Nephron progenitor cell (in vitro differentiated cells): ENCODE measurements at regions not wholly inside any gene's neighbourhood (a gene's known extent, or its start where the extent isn't known, plus 50 kb on each side); places are given as distances from the start of the nearest gene placed in this dataset.

ENCODE experiments used
- DNase-seq: peaks from one replicate; pipeline ENCODE4 v3.0.0; 2021
- H3K27ac Mint-ChIP-seq: 2 replicates; pipeline ENCODE4 v1.8.0; 2021; ENCODE audit warnings: mild to moderate bottlenecking, moderate library complexity, mixed read lengths
- H3K27me3 Mint-ChIP-seq: 2 replicates; pipeline ENCODE4 v1.8.0; 2021; ENCODE audit warnings: mild to moderate bottlenecking, low read depth, mixed read lengths; ENCODE audit not compliant: poor library complexity
- H3K36me3 Mint-ChIP-seq: 2 replicates; pipeline ENCODE4 v1.8.0; 2021; ENCODE audit warnings: low read depth, mixed read lengths
- H3K4me1 Mint-ChIP-seq: 2 replicates; pipeline ENCODE4 v1.8.0; 2021; ENCODE audit warnings: mixed read lengths
- H3K4me3 Mint-ChIP-seq: 2 replicates; pipeline ENCODE4 v1.8.0; 2021; ENCODE audit warnings: mild to moderate bottlenecking, moderate library complexity, mixed read lengths
- H3K9me3 Mint-ChIP-seq: 2 replicates; pipeline ENCODE4 v1.8.0; 2021; ENCODE audit warnings: mild to moderate bottlenecking, moderate library complexity, mixed read lengths
- TF ChIP-seq, protein P1 (sequence below): fragments of 200-600 bp; sonication (generic); IDR thresholded peaks from 2 replicates; pipeline ENCODE4 v1.5.0; 2021; ENCODE audit warnings: antibody characterized with exemption

DNA sequence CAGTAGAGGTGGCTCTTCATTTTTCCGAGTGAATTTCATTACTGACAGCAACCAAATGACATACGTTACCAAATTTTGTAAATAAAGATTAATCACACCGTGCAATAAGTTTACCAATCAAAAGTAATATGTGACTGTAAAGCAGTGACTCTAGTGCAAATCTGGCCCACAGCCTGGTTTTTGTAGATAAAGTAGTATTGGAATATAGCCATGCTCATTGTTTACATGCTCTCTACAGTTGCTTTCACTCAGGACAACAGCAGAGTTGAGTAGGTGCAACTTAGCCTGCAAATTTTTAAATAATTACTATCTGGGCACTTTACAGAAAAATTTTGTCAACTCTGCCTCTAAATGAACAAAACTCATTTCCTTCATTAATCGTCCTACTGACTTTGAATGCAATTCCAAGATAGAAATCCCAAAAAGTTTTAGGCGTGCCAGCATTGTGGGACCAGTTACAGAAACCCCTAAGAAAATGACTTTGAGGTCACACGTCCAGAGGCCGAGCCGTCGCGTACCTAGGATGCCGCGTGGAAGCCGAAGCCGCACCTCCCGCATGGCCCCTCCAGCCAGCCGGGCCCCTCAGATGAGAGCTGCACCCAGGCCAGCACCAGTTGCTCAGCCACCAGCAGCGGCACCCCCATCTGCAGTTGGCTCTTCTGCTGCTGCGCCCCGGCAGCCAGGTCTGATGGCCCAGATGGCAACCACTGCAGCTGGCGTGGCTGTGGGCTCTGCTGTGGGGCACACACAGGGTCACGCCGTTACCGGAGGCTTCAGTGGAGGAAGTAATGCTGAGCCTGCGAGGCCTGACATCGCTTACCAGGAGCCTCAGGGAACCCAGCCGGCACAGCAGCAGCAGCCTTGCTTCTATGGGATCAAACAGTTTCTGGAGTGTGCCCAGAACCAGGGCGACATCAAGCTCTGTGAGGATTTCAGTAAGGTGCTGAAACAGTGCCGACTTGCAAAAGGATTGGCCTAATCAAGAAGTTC lies 180.7 kb upstream of the TLE4 start:
- Mint-ChIP-seq H3K36me3 (no peaks in the 10 kb centered on the region), H3K4me1 (peaks cover 43% of the 10 kb centered on the region), H3K27ac (no peak overlapping the region), H3K9me3 (peaks cover 4% of the 10 kb centered on the region), H3K27me3 (peaks cover 3% of the 10 kb centered on the region), H3K4me3 (no peak overlapping the region)
- TF ChIP-seq, protein P1, sequence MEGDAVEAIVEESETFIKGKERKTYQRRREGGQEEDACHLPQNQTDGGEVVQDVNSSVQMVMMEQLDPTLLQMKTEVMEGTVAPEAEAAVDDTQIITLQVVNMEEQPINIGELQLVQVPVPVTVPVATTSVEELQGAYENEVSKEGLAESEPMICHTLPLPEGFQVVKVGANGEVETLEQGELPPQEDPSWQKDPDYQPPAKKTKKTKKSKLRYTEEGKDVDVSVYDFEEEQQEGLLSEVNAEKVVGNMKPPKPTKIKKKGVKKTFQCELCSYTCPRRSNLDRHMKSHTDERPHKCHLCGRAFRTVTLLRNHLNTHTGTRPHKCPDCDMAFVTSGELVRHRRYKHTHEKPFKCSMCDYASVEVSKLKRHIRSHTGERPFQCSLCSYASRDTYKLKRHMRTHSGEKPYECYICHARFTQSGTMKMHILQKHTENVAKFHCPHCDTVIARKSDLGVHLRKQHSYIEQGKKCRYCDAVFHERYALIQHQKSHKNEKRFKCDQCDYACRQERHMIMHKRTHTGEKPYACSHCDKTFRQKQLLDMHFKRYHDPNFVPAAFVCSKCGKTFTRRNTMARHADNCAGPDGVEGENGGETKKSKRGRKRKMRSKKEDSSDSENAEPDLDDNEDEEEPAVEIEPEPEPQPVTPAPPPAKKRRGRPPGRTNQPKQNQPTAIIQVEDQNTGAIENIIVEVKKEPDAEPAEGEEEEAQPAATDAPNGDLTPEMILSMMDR: no peak
- DNase-seq: no peak

DNA sequence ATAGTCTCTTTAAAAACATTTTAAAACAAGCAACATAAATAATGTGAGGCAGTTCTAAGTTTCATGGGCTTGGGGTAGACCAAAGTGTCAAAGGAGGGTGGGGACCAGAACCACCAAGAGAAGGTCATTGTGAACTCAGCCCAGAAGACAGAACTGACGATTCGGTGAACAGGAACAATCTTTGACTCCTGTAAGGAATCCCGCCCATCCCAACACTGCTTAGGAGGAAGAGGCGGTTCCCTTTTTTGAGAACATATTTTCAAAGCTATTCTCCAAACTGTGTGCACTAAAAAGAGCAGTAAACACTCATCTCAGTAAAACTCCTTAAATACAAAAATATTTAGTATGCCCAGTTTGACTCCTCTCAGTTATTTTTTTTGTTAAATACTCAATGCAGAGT lies 176.5 kb upstream of the TLE4 start:
- H3K9me3 Mint-ChIP-seq: peaks cover 4% of the 10 kb centered on the region
- H3K4me3 Mint-ChIP-seq: no peak overlapping the region

DNA sequence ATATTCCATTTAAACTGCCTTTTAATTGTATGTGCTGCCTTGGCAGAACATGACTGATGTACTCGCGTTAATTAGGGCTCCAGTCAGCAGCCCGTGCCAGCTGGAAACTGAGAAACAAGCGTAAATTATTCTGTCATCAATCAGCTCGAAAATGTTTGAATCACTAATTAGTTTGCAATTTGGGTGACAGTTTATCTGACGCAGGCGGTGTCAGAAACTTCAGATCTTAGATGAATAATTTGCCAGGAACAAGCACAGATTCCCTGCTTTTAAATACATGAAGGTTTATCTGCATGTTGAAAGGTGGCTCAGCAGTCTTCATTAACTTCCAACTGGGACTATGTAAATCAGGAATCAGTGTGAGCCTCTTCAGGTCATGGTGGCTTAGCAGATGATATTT lies 176.0 kb upstream of the TLE4 start:
- peak overlapping the region; percentile 46 for H3K4me3 Mint-ChIP-seq
- peaks cover 7% of the 10 kb centered on the region for H3K27me3 Mint-ChIP-seq
- H3K36me3 Mint-ChIP-seq: no peaks in the 10 kb centered on the region
- TF ChIP-seq, protein P1: no peak
- H3K9me3 Mint-ChIP-seq: peaks cover 4% of the 10 kb centered on the region
- no peak overlapping the region for H3K27ac Mint-ChIP-seq
- peaks cover 25% of the 10 kb centered on the region for H3K4me1 Mint-ChIP-seq
- no peak for DNase-seq

More for the DNA sequence above, 176.5 kb upstream of the TLE4 start:
- no peak overlapping the region for H3K27ac Mint-ChIP-seq
- peaks cover 7% of the 10 kb centered on the region for H3K27me3 Mint-ChIP-seq
- TF ChIP-seq, protein P1: no peak
- no peaks in the 10 kb centered on the region for H3K36me3 Mint-ChIP-seq
- no peak for DNase-seq
- peaks cover 31% of the 10 kb centered on the region for H3K4me1 Mint-ChIP-seq

DNA sequence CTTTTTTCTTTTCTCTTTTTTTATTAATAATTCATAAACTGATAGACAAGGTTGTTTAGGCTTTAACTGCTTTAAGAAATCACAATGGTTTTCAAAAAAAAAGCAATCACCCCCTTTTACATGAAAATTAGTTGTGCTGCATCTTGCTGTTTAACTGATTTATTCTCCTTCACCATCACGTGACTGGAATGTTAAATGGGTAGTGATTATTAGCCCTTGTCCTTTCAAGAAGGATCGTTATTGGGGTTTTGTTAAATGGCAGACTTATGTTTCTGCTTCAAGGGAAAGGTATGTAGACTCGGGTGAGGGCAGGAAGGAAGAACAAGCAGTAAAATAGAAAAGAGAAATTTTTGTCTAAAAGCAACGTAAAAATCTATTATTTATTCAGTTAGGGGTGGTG lies 175.6 kb upstream of the TLE4 start:
- TF ChIP-seq, protein P1: no peak
- DNase-seq: no peak
- peaks cover 24% of the 10 kb centered on the region for H3K4me1 Mint-ChIP-seq
- no peaks in the 10 kb centered on the region for H3K36me3 Mint-ChIP-seq
- no peak overlapping the region for H3K4me3 Mint-ChIP-seq
- H3K27ac Mint-ChIP-seq: no peak overlapping the region
- peaks cover 4% of the 10 kb centered on the region for H3K9me3 Mint-ChIP-seq
- H3K27me3 Mint-ChIP-seq: peaks cover 7% of the 10 kb centered on the region

DNA sequence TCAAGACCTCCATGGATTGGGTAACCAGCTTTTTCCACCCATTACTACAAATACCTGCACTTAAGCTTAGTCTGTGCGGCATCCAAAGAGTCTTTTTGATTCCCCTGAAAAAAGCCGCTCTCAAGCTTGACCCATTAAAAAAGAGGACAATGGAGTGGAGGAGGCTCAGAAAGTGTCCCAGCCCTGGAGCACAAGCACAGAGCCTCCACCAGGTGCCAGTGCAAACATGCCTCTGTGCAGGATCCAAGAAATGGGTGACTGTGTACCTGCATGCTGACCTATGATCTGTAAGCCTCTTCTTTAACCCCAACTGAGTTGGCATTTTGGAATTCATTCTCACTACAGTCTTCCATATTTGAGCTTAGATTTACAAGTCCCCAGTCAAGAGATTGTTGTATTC lies 168.3 kb upstream of the TLE4 start:
- Mint-ChIP-seq H3K9me3 (no peaks in the 10 kb centered on the region), H3K36me3 (no peaks in the 10 kb centered on the region), H3K27me3 (peaks cover 8% of the 10 kb centered on the region), H3K4me1 (no peaks in the 10 kb centered on the region), H3K4me3 (no peak overlapping the region), H3K27ac (no peak overlapping the region)
- TF ChIP-seq, protein P1: no peak
- no peak for DNase-seq
